ENCODE measurements at regions not wholly inside any gene's neighbourhood (a gene's known extent, or its start where the extent isn't known, plus 50 kb on each side); places are given as distances from the start of the nearest gene placed in this dataset.

DNA sequence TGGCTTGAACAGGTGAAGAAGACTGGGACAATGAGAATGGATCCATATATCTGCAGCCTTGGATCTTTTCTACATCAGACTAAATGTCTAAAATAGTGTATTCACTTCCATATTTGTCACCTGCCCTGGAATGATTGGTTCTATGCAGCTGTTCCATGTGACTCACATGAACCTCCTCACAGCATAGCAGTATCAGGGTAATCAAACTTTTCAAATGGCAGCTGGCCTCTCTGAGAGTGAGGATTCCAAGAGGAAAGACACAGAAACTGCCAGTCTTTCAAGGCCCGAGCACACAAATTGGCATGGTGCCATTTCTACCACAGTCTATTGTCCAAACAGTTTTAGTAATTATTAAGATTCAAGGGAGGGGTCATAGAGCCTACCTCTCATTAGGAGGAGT, 859.3 kb downstream of the BCL11A start (continued):
- TF ChIP-seq RBBP5 (IDR thresholded peaks at IDR 0.05; ENCODE audit: borderline replicate concordance, low read depth, low read length), result no peak
